Hepatocyte (in vitro differentiated cells): ENCODE measurements at regions not wholly inside any gene's neighbourhood (a gene's known extent, or its start where the extent isn't known, plus 50 kb on each side); places are given as distances from the start of the nearest gene placed in this dataset.

Experiments
- EZH2 ChIP-seq: fragments of 200-600 bp; sonication (generic); IDR thresholded peaks from 2 replicates; pipeline ENCODE4 v1.6.1; 2016; ENCODE audit warnings: antibody characterized with exemption, mild to moderate bottlenecking, borderline replicate concordance
- EZH2phosphoT487 ChIP-seq: fragments of 200-600 bp; sonication (generic); IDR thresholded peaks from one replicate; pipeline ENCODE4 v1.6.1; 2018; ENCODE audit warnings: antibody characterized with exemption, mild to moderate bottlenecking, low read depth, moderate library complexity; ENCODE audit not compliant: unreplicated experiment, severe bottlenecking
- TF ChIP-seq, protein P1 (sequence below): fragments of 200-600 bp; sonication (generic); IDR thresholded peaks from 2 replicates; pipeline ENCODE4 v1.5.1; 2016; ENCODE audit warnings: antibody characterized with exemption, mild to moderate bottlenecking; ENCODE audit not compliant: poor library complexity

GRCh38 chr4:167550021-167550420, 315.7 kb upstream of the SPOCK3 start:
- TF ChIP-seq, protein P1, sequence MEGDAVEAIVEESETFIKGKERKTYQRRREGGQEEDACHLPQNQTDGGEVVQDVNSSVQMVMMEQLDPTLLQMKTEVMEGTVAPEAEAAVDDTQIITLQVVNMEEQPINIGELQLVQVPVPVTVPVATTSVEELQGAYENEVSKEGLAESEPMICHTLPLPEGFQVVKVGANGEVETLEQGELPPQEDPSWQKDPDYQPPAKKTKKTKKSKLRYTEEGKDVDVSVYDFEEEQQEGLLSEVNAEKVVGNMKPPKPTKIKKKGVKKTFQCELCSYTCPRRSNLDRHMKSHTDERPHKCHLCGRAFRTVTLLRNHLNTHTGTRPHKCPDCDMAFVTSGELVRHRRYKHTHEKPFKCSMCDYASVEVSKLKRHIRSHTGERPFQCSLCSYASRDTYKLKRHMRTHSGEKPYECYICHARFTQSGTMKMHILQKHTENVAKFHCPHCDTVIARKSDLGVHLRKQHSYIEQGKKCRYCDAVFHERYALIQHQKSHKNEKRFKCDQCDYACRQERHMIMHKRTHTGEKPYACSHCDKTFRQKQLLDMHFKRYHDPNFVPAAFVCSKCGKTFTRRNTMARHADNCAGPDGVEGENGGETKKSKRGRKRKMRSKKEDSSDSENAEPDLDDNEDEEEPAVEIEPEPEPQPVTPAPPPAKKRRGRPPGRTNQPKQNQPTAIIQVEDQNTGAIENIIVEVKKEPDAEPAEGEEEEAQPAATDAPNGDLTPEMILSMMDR: no peak
- TF ChIP-seq EZH2phosphoT487 (no peak), EZH2 (no peak)
